ENCODE measurements at regions not wholly inside any gene's neighbourhood (a gene's known extent, or its start where the extent isn't known, plus 50 kb on each side); places are given as distances from the start of the nearest gene placed in this dataset.

GRCh38 chr10:52869864-52870263 lies 97.3 kb upstream of the MBL2 start (continued):
- TF ChIP-seq CTCF (IDR thresholded peaks at IDR 0.05 in 2 of 3, conservative IDR thresholded peaks at IDR 0.05 in 1 of 3; ENCODE audit: borderline replicate concordance in 1 of 3, insufficient read depth in 1 of 3, low read depth in 2 of 3, low read length in 2 of 3) (no peak), EGR1 (IDR thresholded peaks at IDR 0.05; ENCODE audit: low read depth) (no peak), YY1 (IDR thresholded peaks at IDR 0.05; ENCODE audit: extremely low read depth, insufficient replicate concordance, low read depth, low read length) (no peak), MAX (IDR thresholded peaks at IDR 0.05) (no peak), ATF3 (IDR thresholded peaks at IDR 0.05) (no peak), JUND (IDR thresholded peaks at IDR 0.05) (no peak)

- intact Hi-C loops (cut with micrococcal nuclease): no loop called here
- no peak for DNase-seq (ENCODE audit: low read depth, low spot score)
- Histone ChIP-seq H3K4me3 (replicated peaks in 1 of 2; ENCODE audit: low read depth in 1 of 2, low read length in 2 of 2) (no peak overlapping the region), H3K36me3 (ENCODE audit: control insufficient read depth in 1 of 2, insufficient read depth in 2 of 2, low read length in 2 of 2) (no peaks in the 10 kb centered on the region), H3K9me3 (ENCODE audit: control insufficient read depth in 1 of 2, insufficient read depth in 1 of 2, low read depth in 1 of 2, low read length in 2 of 2) (no peaks in the 10 kb centered on the region), H3K9ac (ENCODE audit: low read length) (no peak overlapping the region), H3K27ac (ENCODE audit: low read depth, low read length) (no peak overlapping the region), H3K79me2 (ENCODE audit: insufficient read depth, low read length) (no peaks in the 10 kb centered on the region), H3K9me2 (ENCODE audit: insufficient read depth) (no peaks in the 10 kb centered on the region), H3K4me1 (ENCODE audit: control insufficient read depth in 1 of 2, insufficient read depth in 2 of 2, low read length in 2 of 2) (no peaks in the 10 kb centered on the region), H2AFZ (ENCODE audit: low read depth, low read length, poor library complexity, severe bottlenecking) (no peak overlapping the region), H3K4me2 (ENCODE audit: low read length) (no peak overlapping the region), H4K20me1 (ENCODE audit: insufficient read depth) (no peaks in the 10 kb centered on the region), H3K27me3 (ENCODE audit: insufficient read depth, low read length) (no peaks in the 10 kb centered on the region)
- no TSS peak for BruUV-seq (replicated peaks)
- POLR2A ChIA-PET: no interaction called here
- no peak for TF ChIP-seq CEBPB (IDR thresholded peaks at IDR 0.05; ENCODE audit: low read depth)
- TF ChIP-seq POLR2AphosphoS5 (IDR thresholded peaks at IDR 0.05; ENCODE audit: low read depth, low read length): no peak
- no peak for TF ChIP-seq ELF1 (IDR thresholded peaks at IDR 0.05; ENCODE audit: borderline replicate concordance, low read depth)
- no peak for TF ChIP-seq CBX3 (IDR thresholded peaks at IDR 0.05; ENCODE audit: low read depth)
- CTCF ChIA-PET: no interaction called here
- ATAC-seq: no peak
- RAD21 ChIA-PET (ENCODE audit: low non-redundant PET in 1 of 2, low total read pairs in 2 of 2, uncharacterized antibody in 2 of 2, unreplicated experiment in 2 of 2): no interaction called here
Measured at GRCh38 chr10:52865213-52865612, 92.6 kb upstream of the MBL2 start.
